Stimulated activated CD4-positive, alpha-beta T cell treated with anti-CD3 and anti-CD28 coated beads, Interleukin-12 subunit alpha, Interleukin-12 subunit beta, amount 100 ng/mL, for 48 hours (primary cell): ENCODE measurements at regions not wholly inside any gene's neighbourhood (a gene's known extent, or its start where the extent isn't known, plus 50 kb on each side); places are given as distances from the start of the nearest gene placed in this dataset.
"Not testable (repeated sequence)": the region's sequence is repeated elsewhere in the genome, so short reads cannot be mapped to it uniquely, and the experiment has no call there.

Experiments
- DNase-seq, 3 donors: peaks; one replicate each; pipeline ENCODE4 v3.0.0-alpha.2; 2020; ENCODE audit warnings: low read depth in 2 of 3, low spot score in 1 of 3

GRCh38 chr11:130672911-130673310, 224.5 kb downstream of the ADAMTS15 start:
- DNase-seq: no peak

GRCh38 chr11:130673698-130674097, 225.3 kb downstream of the ADAMTS15 start:
- no peak for DNase-seq

- no peak for DNase-seq
Observed at GRCh38 chr11:130674686-130675308, 226.4 kb downstream of the ADAMTS15 start.

- DNase-seq: no peak
Observed at GRCh38 chr11:130675371-130675821, 227.0 kb downstream of the ADAMTS15 start.

GRCh38 chr11:130675917-130676316, 227.5 kb downstream of the ADAMTS15 start:
- DNase-seq: no peak

- DNase-seq: no peak
Observed at GRCh38 chr11:130677486-130678153, 229.2 kb downstream of the ADAMTS15 start.

- DNase-seq: no peak
Observed at GRCh38 chr11:130679247-130679646, 230.8 kb downstream of the ADAMTS15 start.

GRCh38 chr11:130682471-130682870, 233.8 kb downstream of the SNX19 start:
- not testable (repeated sequence) for DNase-seq

- DNase-seq: no peak
Observed at GRCh38 chr11:130689222-130689908, 226.9 kb downstream of the SNX19 start.

GRCh38 chr11:130691581-130691980, 224.7 kb downstream of the SNX19 start:
- no peak for DNase-seq

- DNase-seq: no peak
Observed at GRCh38 chr11:130692220-130692619, 224.1 kb downstream of the SNX19 start.

GRCh38 chr11:130693543-130693942, 222.7 kb downstream of the SNX19 start:
- no peak for DNase-seq

- no peak for DNase-seq
Observed at GRCh38 chr11:130694488-130695045, 221.7 kb downstream of the SNX19 start.

- no peak for DNase-seq
Observed at GRCh38 chr11:130698174-130698573, 218.1 kb downstream of the SNX19 start.

GRCh38 chr11:130699561-130699960, 216.7 kb downstream of the SNX19 start:
- no peak for DNase-seq

- no peak for DNase-seq
Observed at GRCh38 chr11:130700092-130700491, 216.2 kb downstream of the SNX19 start.

GRCh38 chr11:130703489-130704190, 212.6 kb downstream of the SNX19 start:
- no peak for DNase-seq

- DNase-seq: no peak
Observed at GRCh38 chr11:130705670-130706421, 210.4 kb downstream of the SNX19 start.

- no peak for DNase-seq
Observed at GRCh38 chr11:130706572-130706971, 209.7 kb downstream of the SNX19 start.

GRCh38 chr11:130707217-130707616, 209.1 kb downstream of the SNX19 start:
- DNase-seq: no peak

- no peak for DNase-seq
Observed at GRCh38 chr11:130709531-130709930, 206.7 kb downstream of the SNX19 start.
